H9 (cell line): ENCODE measurements at regions not wholly inside any gene's neighbourhood (a gene's known extent, or its start where the extent isn't known, plus 50 kb on each side); places are given as distances from the start of the nearest gene placed in this dataset.

ENCODE experiments used
- DNase-seq: peaks from one replicate; pipeline ENCODE4 v3.0.0-alpha.2; 2017
- H2AFZ ChIP-seq: one replicate; pipeline ENCODE4 v1.6.1; 2013; ENCODE audit warnings: mild to moderate bottlenecking, low read length, control low read depth, moderate library complexity
- H2AK5ac ChIP-seq: 2 replicates; pipeline ENCODE4 v1.6.1; 2013; ENCODE audit warnings: low read length, control low read depth, mixed read lengths; ENCODE audit not compliant: insufficient read length
- H2BK120ac ChIP-seq: one replicate; pipeline ENCODE4 v1.6.1; 2013; ENCODE audit warnings: low read depth, mild to moderate bottlenecking, low read length, control low read depth, inconsistent platforms; ENCODE audit not compliant: poor library complexity, severe bottlenecking
- H2BK12ac ChIP-seq: 2 replicates; pipeline ENCODE4 v1.6.1; 2013; ENCODE audit warnings: low read length, control low read depth, mixed read lengths, low read depth; ENCODE audit not compliant: insufficient read length
- H2BK15ac ChIP-seq: 2 replicates; pipeline ENCODE4 v1.6.1; 2013; ENCODE audit warnings: low read depth, low read length, control low read depth
- H2BK20ac ChIP-seq: one replicate; pipeline ENCODE4 v1.6.1; 2013; ENCODE audit warnings: low read depth, mild to moderate bottlenecking, low read length, control low read depth, inconsistent platforms; ENCODE audit not compliant: poor library complexity, severe bottlenecking
- H2BK5ac ChIP-seq: 2 replicates; pipeline ENCODE4 v1.6.1; 2013; ENCODE audit warnings: low read length, control low read depth, mixed read lengths; ENCODE audit not compliant: insufficient read length
- H3K14ac ChIP-seq: 2 replicates; pipeline ENCODE4 v1.6.1; 2013; ENCODE audit warnings: low read length, control low read depth; ENCODE audit not compliant: insufficient read depth
- H3K18ac ChIP-seq: 2 replicates; pipeline ENCODE4 v1.6.1; 2013; ENCODE audit warnings: low read depth, mild to moderate bottlenecking, mixed read lengths, low read length, control low read depth; ENCODE audit not compliant: insufficient read length
- H3K23ac ChIP-seq: 2 replicates; pipeline ENCODE4 v1.6.1; 2013; ENCODE audit warnings: low read length, control low read depth, mixed read lengths, low read depth; ENCODE audit not compliant: insufficient read length
- H3K23me2 ChIP-seq: 2 replicates; pipeline ENCODE4 v1.6.1; 2013; ENCODE audit warnings: low read depth, mild to moderate bottlenecking, mixed read lengths, low read length, control low read depth; ENCODE audit not compliant: insufficient read length, poor library complexity, severe bottlenecking
- H3K27ac ChIP-seq: 2 replicates; pipeline ENCODE4 v1.5.1; 2013; ENCODE audit warnings: low read length, control low read depth, mixed read lengths, low read depth; ENCODE audit not compliant: insufficient read length
- H3K27me3 ChIP-seq: 2 replicates; pipeline ENCODE4 v1.6.1; 2013; ENCODE audit warnings: low read length, control low read depth, inconsistent platforms; ENCODE audit not compliant: insufficient read depth
- H3K4ac ChIP-seq: 2 replicates; pipeline ENCODE4 v1.6.1; 2013; ENCODE audit warnings: low read depth, mild to moderate bottlenecking, control low read depth, inconsistent platforms, low read length, moderate library complexity
- H3K4me1 ChIP-seq: 2 replicates; pipeline ENCODE4 v1.6.1; 2013; ENCODE audit warnings: low read length, control low read depth, inconsistent platforms; ENCODE audit not compliant: insufficient read depth
- H3K4me2 ChIP-seq: 2 replicates; pipeline ENCODE4 v1.6.1; 2013; ENCODE audit warnings: low read length, control low read depth, mixed read lengths; ENCODE audit not compliant: insufficient read length, insufficient read depth
- H3K56ac ChIP-seq: 2 replicates; pipeline ENCODE4 v1.6.1; 2013; ENCODE audit warnings: low read depth, mild to moderate bottlenecking, mixed read lengths, low read length, control low read depth; ENCODE audit not compliant: insufficient read length
- H3K79me1 ChIP-seq: 2 replicates; pipeline ENCODE4 v1.6.1; 2013; ENCODE audit warnings: low read depth, mild to moderate bottlenecking, moderate library complexity, low read length, control low read depth, inconsistent platforms; ENCODE audit not compliant: insufficient read depth, poor library complexity, severe bottlenecking
- H3K79me2 ChIP-seq: 2 replicates; pipeline ENCODE4 v1.6.1; 2013; ENCODE audit warnings: low read length, control low read depth, inconsistent platforms; ENCODE audit not compliant: insufficient read depth
- H3K9ac ChIP-seq: 2 replicates; pipeline ENCODE4 v1.6.1; 2013; ENCODE audit warnings: low read length, control low read depth, mixed read lengths; ENCODE audit not compliant: insufficient read length; ENCODE audit errors: extremely low read depth
- H3K9me3 ChIP-seq: one replicate; pipeline ENCODE4 v1.6.1; 2013; ENCODE audit warnings: low read depth, low read length, inconsistent platforms; ENCODE audit not compliant: control insufficient read depth
- H3T11ph ChIP-seq: one replicate; pipeline ENCODE4 v1.6.1; 2013; ENCODE audit warnings: mild to moderate bottlenecking, low read length, control low read depth, inconsistent platforms
- H4K20me1 ChIP-seq: one replicate; pipeline ENCODE4 v1.6.1; 2013; ENCODE audit not compliant: control insufficient read depth, insufficient read length, insufficient read depth
- H4K5ac ChIP-seq: 2 replicates; pipeline ENCODE4 v1.6.1; 2013; ENCODE audit warnings: low read depth, mild to moderate bottlenecking, mixed read lengths, low read length, control low read depth; ENCODE audit not compliant: insufficient read length
- H4K8ac ChIP-seq: replicated peaks from 2 replicates; pipeline ENCODE4 v1.6.1; 2013; ENCODE audit warnings: low read length, control low read depth, mixed read lengths, low read depth; ENCODE audit not compliant: insufficient read length
- H4K91ac ChIP-seq: 2 replicates; pipeline ENCODE4 v1.6.1; 2013; ENCODE audit warnings: low read depth, mild to moderate bottlenecking, moderate library complexity, mixed read lengths, low read length, control low read depth; ENCODE audit not compliant: insufficient read length
- H3K27ac Mint-ChIP-seq, 3 experiments: 2 replicates in 2 of 3; 3 replicates in 1 of 3; pipeline ENCODE4 v1.8.0; 2020 to 2021; ENCODE audit warnings: mixed read lengths in 3 of 3, mild to moderate bottlenecking in 1 of 3, moderate library complexity in 1 of 3
- H3K27me3 Mint-ChIP-seq: 2 replicates; pipeline ENCODE4 v1.8.0; 2021; ENCODE audit warnings: low read depth, mild to moderate bottlenecking, moderate library complexity, mixed read lengths
- H3K36me3 Mint-ChIP-seq, 3 experiments: 2 replicates in 2 of 3; 3 replicates in 1 of 3; pipeline ENCODE4 v1.8.0; 2020 to 2021; ENCODE audit warnings: low read depth in 3 of 3, mixed read lengths in 3 of 3; ENCODE audit not compliant: insufficient read depth in 1 of 3
- H3K4me1 Mint-ChIP-seq, 2 experiments: 2 replicates each; pipeline ENCODE4 v1.8.0; 2020; ENCODE audit warnings: mixed read lengths in 2 of 2
- H3K4me3 Mint-ChIP-seq, 2 experiments: 2 replicates in 1 of 2; 3 replicates in 1 of 2; pipeline ENCODE4 v1.8.0; 2020 to 2021; ENCODE audit warnings: mild to moderate bottlenecking in 2 of 2, mixed read lengths in 2 of 2, moderate library complexity in 1 of 2
- H3K9me3 Mint-ChIP-seq, 2 experiments: 2 replicates in 1 of 2; 3 replicates in 1 of 2; pipeline ENCODE4 v1.8.0; 2020; ENCODE audit warnings: mild to moderate bottlenecking in 2 of 2, mixed read lengths in 2 of 2, moderate library complexity in 1 of 2
- WGBS: extraction: QIAGEN DNeasy Blood & Tissue Kit; methylation state at CpG from one replicate; pipeline ENCODE4 v1.1.7; 2013; ENCODE audit warnings: missing lambda C conversion rate, low lambda C conversion rate, mixed read lengths; ENCODE audit not compliant: insufficient read length; ENCODE audit errors: extremely low coverage; 5-methylcytosine and 5-hydroxymethylcytosine counted together
- TF ChIP-seq, protein P1 (sequence below): fragments of 200-600 bp; sonication (generic); conservative IDR thresholded peaks from 3 replicates; pipeline ENCODE4 v1.8.0; 2021; ENCODE audit warnings: antibody characterized with exemption, mild to moderate bottlenecking

DNA sequence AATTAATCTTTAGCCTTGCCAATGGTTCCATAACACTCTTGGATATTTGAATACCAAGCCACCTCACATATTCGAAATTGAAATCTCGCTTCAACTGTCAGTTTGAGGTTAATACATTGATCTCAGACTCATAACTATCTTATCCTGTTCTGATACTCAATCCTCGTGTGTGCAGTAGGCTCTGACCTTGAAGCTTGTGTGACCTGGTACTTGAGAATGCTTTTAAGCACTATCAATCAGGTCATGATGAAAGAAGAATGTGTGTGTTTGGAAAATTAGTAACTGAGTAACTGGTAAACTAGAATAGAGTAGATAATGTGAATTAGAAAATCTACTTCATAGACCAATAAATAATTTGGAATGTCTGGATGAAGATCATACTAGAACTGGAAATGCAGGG lies 1266.7 kb downstream of the MAT2B start:
- peaks cover 4 to 19% of the 10 kb centered on the region in 2 experiments; a peak in 4 of 5 replicates for H3K9me3 Mint-ChIP-seq

More for the DNA sequence above, 1266.7 kb downstream of the MAT2B start:
- Mint-ChIP-seq H3K27ac (no peak overlapping the region), H3K4me3 (no peak overlapping the region), H3K36me3 (peaks cover 2 to 16% (median 13%) of the 10 kb centered on the region in 3 experiments; a peak in 6 of 7 replicates), H3K4me1 (no peaks in the 10 kb centered on the region), H3K27me3 (no peaks in the 10 kb centered on the region)
- Histone ChIP-seq H3K27ac (no peak overlapping the region), H2BK15ac (no peak overlapping the region), H2BK20ac (no peak overlapping the region), H4K8ac (no peak overlapping the region), H4K20me1 (no peaks in the 10 kb centered on the region), H3K14ac (no peak overlapping the region), H2BK5ac (no peak overlapping the region), H3T11ph (no peak overlapping the region), H3K9me3 (no peaks in the 10 kb centered on the region), H3K27me3 (no peaks in the 10 kb centered on the region), H3K23ac (no peak overlapping the region), H3K79me2 (no peaks in the 10 kb centered on the region), H4K91ac (no peak overlapping the region), H3K9ac (no peak overlapping the region), H3K79me1 (no peaks in the 10 kb centered on the region), H3K23me2 (no peaks in the 10 kb centered on the region), H3K18ac (no peak overlapping the region), H4K5ac (no peak overlapping the region), H3K4ac (no peak overlapping the region), H2BK120ac (no peak overlapping the region), H2AK5ac (no peak overlapping the region), H3K4me2 (no peak overlapping the region), H3K4me1 (no peaks in the 10 kb centered on the region), H2BK12ac (no peak overlapping the region), H3K56ac (no peak overlapping the region), H2AFZ (no peak overlapping the region)
- no CpG with 5 or more reads among the region's 3 CpGs for WGBS
- TF ChIP-seq, protein P1, sequence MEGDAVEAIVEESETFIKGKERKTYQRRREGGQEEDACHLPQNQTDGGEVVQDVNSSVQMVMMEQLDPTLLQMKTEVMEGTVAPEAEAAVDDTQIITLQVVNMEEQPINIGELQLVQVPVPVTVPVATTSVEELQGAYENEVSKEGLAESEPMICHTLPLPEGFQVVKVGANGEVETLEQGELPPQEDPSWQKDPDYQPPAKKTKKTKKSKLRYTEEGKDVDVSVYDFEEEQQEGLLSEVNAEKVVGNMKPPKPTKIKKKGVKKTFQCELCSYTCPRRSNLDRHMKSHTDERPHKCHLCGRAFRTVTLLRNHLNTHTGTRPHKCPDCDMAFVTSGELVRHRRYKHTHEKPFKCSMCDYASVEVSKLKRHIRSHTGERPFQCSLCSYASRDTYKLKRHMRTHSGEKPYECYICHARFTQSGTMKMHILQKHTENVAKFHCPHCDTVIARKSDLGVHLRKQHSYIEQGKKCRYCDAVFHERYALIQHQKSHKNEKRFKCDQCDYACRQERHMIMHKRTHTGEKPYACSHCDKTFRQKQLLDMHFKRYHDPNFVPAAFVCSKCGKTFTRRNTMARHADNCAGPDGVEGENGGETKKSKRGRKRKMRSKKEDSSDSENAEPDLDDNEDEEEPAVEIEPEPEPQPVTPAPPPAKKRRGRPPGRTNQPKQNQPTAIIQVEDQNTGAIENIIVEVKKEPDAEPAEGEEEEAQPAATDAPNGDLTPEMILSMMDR = no peak
- no peak for DNase-seq
